ENCODE measurements at regions not wholly inside any gene's neighbourhood (a gene's known extent, or its start where the extent isn't known, plus 50 kb on each side); places are given as distances from the start of the nearest gene placed in this dataset.

DNA sequence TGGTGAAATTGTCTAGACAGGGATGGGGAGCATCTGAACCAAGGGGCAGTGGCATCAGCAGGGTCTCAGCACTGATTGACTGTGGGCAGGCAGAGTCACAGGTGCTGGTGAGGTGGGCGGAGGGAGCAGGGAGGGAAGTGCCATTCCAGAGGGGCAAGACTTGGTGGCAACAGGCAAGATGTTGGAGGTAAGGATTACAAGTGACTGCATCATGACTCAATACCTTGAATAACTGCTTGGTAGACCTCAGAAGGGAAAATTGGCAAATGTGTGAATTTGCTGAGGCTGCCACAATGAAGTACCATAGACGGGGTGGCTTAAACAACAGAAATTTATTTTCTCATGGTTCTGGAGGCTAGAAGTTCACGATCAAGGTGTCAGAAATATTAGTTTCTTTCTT, 419.1 kb downstream of the HS3ST3B1 start:
- TF ChIP-seq, protein P1, sequence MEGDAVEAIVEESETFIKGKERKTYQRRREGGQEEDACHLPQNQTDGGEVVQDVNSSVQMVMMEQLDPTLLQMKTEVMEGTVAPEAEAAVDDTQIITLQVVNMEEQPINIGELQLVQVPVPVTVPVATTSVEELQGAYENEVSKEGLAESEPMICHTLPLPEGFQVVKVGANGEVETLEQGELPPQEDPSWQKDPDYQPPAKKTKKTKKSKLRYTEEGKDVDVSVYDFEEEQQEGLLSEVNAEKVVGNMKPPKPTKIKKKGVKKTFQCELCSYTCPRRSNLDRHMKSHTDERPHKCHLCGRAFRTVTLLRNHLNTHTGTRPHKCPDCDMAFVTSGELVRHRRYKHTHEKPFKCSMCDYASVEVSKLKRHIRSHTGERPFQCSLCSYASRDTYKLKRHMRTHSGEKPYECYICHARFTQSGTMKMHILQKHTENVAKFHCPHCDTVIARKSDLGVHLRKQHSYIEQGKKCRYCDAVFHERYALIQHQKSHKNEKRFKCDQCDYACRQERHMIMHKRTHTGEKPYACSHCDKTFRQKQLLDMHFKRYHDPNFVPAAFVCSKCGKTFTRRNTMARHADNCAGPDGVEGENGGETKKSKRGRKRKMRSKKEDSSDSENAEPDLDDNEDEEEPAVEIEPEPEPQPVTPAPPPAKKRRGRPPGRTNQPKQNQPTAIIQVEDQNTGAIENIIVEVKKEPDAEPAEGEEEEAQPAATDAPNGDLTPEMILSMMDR (IDR thresholded peaks at IDR 0.05), result no peak
- no peak for TF ChIP-seq FOXJ3 (CRISPR knock-in tag; IDR thresholded peaks at IDR 0.05; ENCODE audit: borderline replicate concordance)
- no peak for TF ChIP-seq IRF2 (CRISPR knock-in tag; IDR thresholded peaks at IDR 0.05; ENCODE audit: borderline replicate concordance, low read depth)
- no peak for TF ChIP-seq NR1H2 (CRISPR knock-in tag; IDR thresholded peaks at IDR 0.05)

Measured in WTC11 (cell line).